ENCODE measurements at regions not wholly inside any gene's neighbourhood (a gene's known extent, or its start where the extent isn't known, plus 50 kb on each side); places are given as distances from the start of the nearest gene placed in this dataset.

DNA sequence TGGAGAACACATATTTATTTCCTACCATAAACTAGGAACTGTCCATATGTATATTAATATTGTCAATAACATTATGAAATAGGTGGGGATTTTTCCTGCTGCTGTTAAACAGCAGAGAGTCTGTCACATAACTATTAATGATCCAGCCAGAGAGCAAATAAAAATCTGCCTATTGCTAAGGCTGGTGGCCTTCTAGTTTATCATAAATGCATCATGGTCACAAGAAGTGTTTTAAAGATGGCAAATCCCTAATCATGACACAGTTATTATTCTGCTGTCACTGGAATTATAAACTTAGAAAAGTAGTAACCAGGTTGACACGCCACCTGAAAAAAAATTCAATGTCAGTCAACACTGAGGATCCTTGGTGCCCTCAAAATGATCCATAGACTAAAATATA is 132.3 kb downstream of the HGF start:
- TF ChIP-seq, protein P1, sequence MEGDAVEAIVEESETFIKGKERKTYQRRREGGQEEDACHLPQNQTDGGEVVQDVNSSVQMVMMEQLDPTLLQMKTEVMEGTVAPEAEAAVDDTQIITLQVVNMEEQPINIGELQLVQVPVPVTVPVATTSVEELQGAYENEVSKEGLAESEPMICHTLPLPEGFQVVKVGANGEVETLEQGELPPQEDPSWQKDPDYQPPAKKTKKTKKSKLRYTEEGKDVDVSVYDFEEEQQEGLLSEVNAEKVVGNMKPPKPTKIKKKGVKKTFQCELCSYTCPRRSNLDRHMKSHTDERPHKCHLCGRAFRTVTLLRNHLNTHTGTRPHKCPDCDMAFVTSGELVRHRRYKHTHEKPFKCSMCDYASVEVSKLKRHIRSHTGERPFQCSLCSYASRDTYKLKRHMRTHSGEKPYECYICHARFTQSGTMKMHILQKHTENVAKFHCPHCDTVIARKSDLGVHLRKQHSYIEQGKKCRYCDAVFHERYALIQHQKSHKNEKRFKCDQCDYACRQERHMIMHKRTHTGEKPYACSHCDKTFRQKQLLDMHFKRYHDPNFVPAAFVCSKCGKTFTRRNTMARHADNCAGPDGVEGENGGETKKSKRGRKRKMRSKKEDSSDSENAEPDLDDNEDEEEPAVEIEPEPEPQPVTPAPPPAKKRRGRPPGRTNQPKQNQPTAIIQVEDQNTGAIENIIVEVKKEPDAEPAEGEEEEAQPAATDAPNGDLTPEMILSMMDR (IDR thresholded peaks at IDR 0.05) = no peak
- no peak for TF ChIP-seq POLR2A (IDR thresholded peaks at IDR 0.05; ENCODE audit: low read depth)
- TF ChIP-seq EP300 (IDR thresholded peaks at IDR 0.05) = no peak

All from esophagus muscularis mucosa (tissue), 4 donors.